GM23248 (cell line): ENCODE measurements at regions not wholly inside any gene's neighbourhood (a gene's known extent, or its start where the extent isn't known, plus 50 kb on each side); places are given as distances from the start of the nearest gene placed in this dataset.

Source experiments
- EZH2 ChIP-seq: fragments of 200-600 bp; sonication (generic); IDR thresholded peaks from 2 replicates; pipeline ENCODE4 v1.6.1; 2018; ENCODE audit warnings: antibody characterized with exemption, mild to moderate bottlenecking; ENCODE audit not compliant: insufficient read depth, poor library complexity, severe bottlenecking
- EZH2phosphoT487 ChIP-seq: fragments of 200-600 bp; sonication (generic); IDR thresholded peaks from 2 replicates; pipeline ENCODE4 v1.6.1; 2018; ENCODE audit warnings: antibody characterized with exemption, moderate library complexity, mild to moderate bottlenecking, low read depth; ENCODE audit not compliant: insufficient read depth

GRCh38 chr5:107321906-107322305, 348.8 kb downstream of the EFNA5 start:
- TF ChIP-seq EZH2 = no peak
- TF ChIP-seq EZH2phosphoT487 = no peak
